IMR-90 (cell line): ENCODE measurements at regions not wholly inside any gene's neighbourhood (a gene's known extent, or its start where the extent isn't known, plus 50 kb on each side); places are given as distances from the start of the nearest gene placed in this dataset.
A peak's percentile ranks its signal among the peaks of the same experiment; 100 is the strongest.

Experiments
- ATAC-seq: fragments of 200-7000 bp; cut with Tn5 transposase; 2 replicates; pipeline ENCODE4 v1.9.1; 2020; ENCODE audit warnings: low read depth, mild to moderate bottlenecking, moderate library complexity
- BruUV-seq: library from RNA; stranded (reverse); fragments of 400-500 nt; replicated peaks from 2 replicates; lab custom pipeline; 2021; lab: Mats Ljungman, UMichigan
- CTCF ChIA-PET: fragments of 300-600 bp; formaldehyde crosslinking; extraction: SDS; loops from one replicate; lab custom pipeline; 2021; ENCODE audit warnings: antibody characterized with exemption; lab: Yijun Ruan, JAX
- POLR2A ChIA-PET: fragments of 300-600 bp; sonication (Branson Sonifier 250); formaldehyde crosslinking; loops from one replicate; lab custom pipeline; 2022; ENCODE audit warnings: antibody characterized with exemption; ENCODE audit not compliant: unreplicated experiment; lab: Charles Lee
- DNase-seq: peaks from one replicate; pipeline ENCODE4 v3.0.0; 2013
- H2AFZ ChIP-seq: replicated peaks from 2 replicates; pipeline ENCODE3; 2013; ENCODE audit warnings: low read length, mild to moderate bottlenecking; ENCODE audit not compliant: poor library complexity
- H2AK5ac ChIP-seq: 2 replicates; pipeline ENCODE4 v1.6.1; 2013; ENCODE audit warnings: low read depth, low read length, inconsistent platforms
- H2AK9ac ChIP-seq: replicated peaks from 2 replicates; pipeline ENCODE3; 2013; ENCODE audit warnings: mild to moderate bottlenecking, low read depth, low read length, moderate library complexity; ENCODE audit not compliant: poor library complexity
- H2BK120ac ChIP-seq: 2 replicates; pipeline ENCODE4 v1.6.1; 2013; ENCODE audit warnings: low read depth, low read length, inconsistent platforms
- H2BK15ac ChIP-seq: 3 replicates; pipeline ENCODE4 v1.6.1; 2013; ENCODE audit warnings: low read depth, low read length, inconsistent platforms
- H2BK20ac ChIP-seq: 2 replicates; pipeline ENCODE4 v1.6.1; 2013; ENCODE audit warnings: low read depth, mild to moderate bottlenecking, inconsistent platforms, low read length, moderate library complexity
- H2BK5ac ChIP-seq: 2 replicates; pipeline ENCODE4 v1.6.1; 2013; ENCODE audit warnings: mild to moderate bottlenecking, low read depth, low read length, inconsistent platforms; ENCODE audit not compliant: poor library complexity, severe bottlenecking
- H3K14ac ChIP-seq: replicated peaks from 2 replicates; pipeline ENCODE4 v1.6.1; 2013; ENCODE audit warnings: low read depth, low read length, inconsistent platforms
- H3K18ac ChIP-seq: 2 replicates; pipeline ENCODE4 v1.6.1; 2013; ENCODE audit warnings: low read depth, low read length, control low read depth
- H3K23ac ChIP-seq: 2 replicates; pipeline ENCODE4 v1.6.1; 2013; ENCODE audit warnings: low read depth, low read length, inconsistent platforms
- H3K27ac ChIP-seq: 2 replicates; pipeline ENCODE4 v1.5.1; 2013; ENCODE audit warnings: mild to moderate bottlenecking, control low read depth, low read length; ENCODE audit not compliant: insufficient read depth
- H3K27me3 ChIP-seq: 2 replicates; pipeline ENCODE4 v1.6.1; 2013; ENCODE audit warnings: low read length; ENCODE audit not compliant: control insufficient read depth, insufficient read depth
- H3K36me3 ChIP-seq: 2 replicates; pipeline ENCODE4 v1.6.1; 2013; ENCODE audit warnings: low read length, mixed read lengths; ENCODE audit not compliant: control insufficient read depth, insufficient read depth
- H3K4ac ChIP-seq: 2 replicates; pipeline ENCODE4 v1.6.1; 2013; ENCODE audit warnings: low read depth, low read length, inconsistent platforms
- H3K4me1 ChIP-seq: 2 replicates; pipeline ENCODE4 v1.6.1; 2013; ENCODE audit warnings: low read length, mixed read lengths; ENCODE audit not compliant: control insufficient read depth, insufficient read depth
- H3K4me2 ChIP-seq: 2 replicates; pipeline ENCODE4 v1.6.1; 2013; ENCODE audit warnings: low read depth, mild to moderate bottlenecking, control low read depth, low read length, moderate library complexity
- H3K4me3 ChIP-seq: 2 replicates; pipeline ENCODE4 v1.5.1; 2013; ENCODE audit warnings: low read depth, mild to moderate bottlenecking, control low read depth, low read length, moderate library complexity; ENCODE audit not compliant: insufficient read depth
- H3K56ac ChIP-seq: 2 replicates; pipeline ENCODE4 v1.6.1; 2013; ENCODE audit warnings: low read length, inconsistent platforms; ENCODE audit not compliant: insufficient read depth; ENCODE audit errors: extremely low read depth
- H3K79me1 ChIP-seq, 2 experiments: 2 replicates each; pipeline ENCODE4 v1.6.1; 2013; ENCODE audit warnings: low read length in 2 of 2, inconsistent platforms in 1 of 2, low read depth in 1 of 2
- H3K9ac ChIP-seq: 2 replicates; pipeline ENCODE4 v1.6.1; 2013; ENCODE audit warnings: low read depth, low read length, control low read depth
- H3K9me1 ChIP-seq: 2 replicates; pipeline ENCODE4 v1.6.1; 2013; ENCODE audit warnings: low read length, inconsistent platforms; ENCODE audit not compliant: insufficient read depth
- H3K9me3 ChIP-seq: 2 replicates; pipeline ENCODE4 v1.6.1; 2013; ENCODE audit warnings: low read length; ENCODE audit not compliant: control insufficient read depth, insufficient read depth
- H4K20me1 ChIP-seq: 2 replicates; pipeline ENCODE4 v1.6.1; 2013; ENCODE audit warnings: low read length, inconsistent platforms; ENCODE audit not compliant: insufficient read depth
- H4K5ac ChIP-seq: 2 replicates; pipeline ENCODE4 v1.6.1; 2013; ENCODE audit warnings: mild to moderate bottlenecking, low read depth, low read length, control low read depth
- H4K8ac ChIP-seq, 2 experiments: 2 replicates each; pipeline ENCODE4 v1.6.1; 2013; ENCODE audit warnings: low read depth in 2 of 2, low read length in 2 of 2, control low read depth in 1 of 2, inconsistent platforms in 1 of 2
- H4K91ac ChIP-seq: 2 replicates; pipeline ENCODE4 v1.6.1; 2013; ENCODE audit warnings: low read depth, low read length, inconsistent platforms; ENCODE audit not compliant: insufficient read depth
- MAFK ChIP-seq: IDR thresholded peaks from 2 replicates; pipeline ENCODE4 v1.6.1; 2012; ENCODE audit warnings: low read depth, low read length, improper control_type of control experiment
- SMC3 ChIP-seq: fragments of 150-350 bp; IDR thresholded peaks from 2 replicates; pipeline ENCODE4 v1.6.1; 2016; ENCODE audit warnings: low read depth, mild to moderate bottlenecking, antibody characterized with exemption, low read length, moderate library complexity
- dilution Hi-C: fragments of 300-500 bp; cut with HindIII; formaldehyde crosslinking; loops from one replicate; pipeline ENCODE4 v1.14.3; 2018; ENCODE audit warnings: low sequenced_read_pairs; ENCODE audit not compliant: unreplicated experiment
- in situ Hi-C: fragments of 300-500 bp; cut with MboI; formaldehyde crosslinking; loops from 3 replicates; pipeline ENCODE4 v1.14.3; 2019; ENCODE audit warnings: low sequenced_read_pairs, inconsistent platforms, mixed read lengths
- intact Hi-C: fragments of 100-400 bp; cut with micrococcal nuclease; formaldehyde crosslinking; loops from 2 replicates; pipeline ENCODE4 v1.10.0; 2022

DNA sequence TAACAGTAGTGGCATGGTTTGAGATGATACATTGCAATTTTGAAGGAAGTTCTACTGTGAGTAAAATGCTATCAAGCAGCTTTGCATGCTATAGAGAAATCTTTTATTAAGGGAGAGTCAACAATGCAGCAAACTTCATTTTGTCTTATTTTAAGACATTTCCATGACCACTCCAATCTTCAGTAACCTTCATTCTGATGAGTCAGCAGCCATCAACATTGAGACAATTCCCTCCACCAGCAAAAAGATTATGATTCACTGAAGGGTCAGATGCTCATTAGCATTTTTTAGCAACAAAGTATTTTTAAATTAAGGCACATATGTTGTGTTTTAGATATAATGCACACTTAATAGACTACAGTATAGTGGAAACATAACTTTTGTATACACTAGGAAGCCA is 235.7 kb downstream of the DSC3 start:
- H3K4me3 ChIP-seq, result no peak overlapping the region
- H4K8ac ChIP-seq, result no peak overlapping the region
- H2AK9ac ChIP-seq, result no peak overlapping the region
- intact Hi-C loops, result no loop called here
- no peak overlapping the region for H3K18ac ChIP-seq
- DNase-seq, result no peak
- no peak overlapping the region for H3K23ac ChIP-seq
- no peak overlapping the region for H2BK5ac ChIP-seq
- no peak overlapping the region for H2BK20ac ChIP-seq
- H3K14ac ChIP-seq, result no peak overlapping the region
- H3K9ac ChIP-seq, result no peak overlapping the region
- ATAC-seq, result no peak
- H3K56ac ChIP-seq, result no peak overlapping the region
- H2BK15ac ChIP-seq, result no peak overlapping the region
- no peaks in the 10 kb centered on the region for H3K4me1 ChIP-seq
- POLR2A ChIA-PET, result no interaction called here
- H4K20me1 ChIP-seq, result no peaks in the 10 kb centered on the region
- H2AFZ ChIP-seq, result no peak overlapping the region
- CTCF ChIA-PET, result no interaction called here
- no peak overlapping the region for H4K5ac ChIP-seq
- in situ Hi-C loops, result no loop called here
- H3K9me3 ChIP-seq, result peaks cover 1% of the 10 kb centered on the region
- no peak overlapping the region for H2AK5ac ChIP-seq
- no peak overlapping the region for H3K4me2 ChIP-seq
- no peak overlapping the region for H4K91ac ChIP-seq
- TF ChIP-seq SMC3, result no peak
- peak; percentile 69 for TF ChIP-seq MAFK
- BruUV-seq, result no TSS peak
- H3K27ac ChIP-seq, result no peak overlapping the region
- no peak overlapping the region for H3K4ac ChIP-seq
- no peaks in the 10 kb centered on the region for H3K9me1 ChIP-seq
- H2BK120ac ChIP-seq, result no peak overlapping the region
- H3K27me3 ChIP-seq, result no peaks in the 10 kb centered on the region
- H3K79me1 ChIP-seq, result no peaks in the 10 kb centered on the region
- dilution Hi-C loops, result no loop called here
- H3K36me3 ChIP-seq, result no peaks in the 10 kb centered on the region
